Fibroblast of skin of back (primary cell): ENCODE measurements at regions not wholly inside any gene's neighbourhood (a gene's known extent, or its start where the extent isn't known, plus 50 kb on each side); places are given as distances from the start of the nearest gene placed in this dataset.
"Not testable (repeated sequence)": the region's sequence is repeated elsewhere in the genome, so short reads cannot be mapped to it uniquely, and the experiment has no call there.

Source experiments
- DNase-seq: peaks from one replicate; pipeline ENCODE4 v3.0.0-alpha.2; 2013

DNA sequence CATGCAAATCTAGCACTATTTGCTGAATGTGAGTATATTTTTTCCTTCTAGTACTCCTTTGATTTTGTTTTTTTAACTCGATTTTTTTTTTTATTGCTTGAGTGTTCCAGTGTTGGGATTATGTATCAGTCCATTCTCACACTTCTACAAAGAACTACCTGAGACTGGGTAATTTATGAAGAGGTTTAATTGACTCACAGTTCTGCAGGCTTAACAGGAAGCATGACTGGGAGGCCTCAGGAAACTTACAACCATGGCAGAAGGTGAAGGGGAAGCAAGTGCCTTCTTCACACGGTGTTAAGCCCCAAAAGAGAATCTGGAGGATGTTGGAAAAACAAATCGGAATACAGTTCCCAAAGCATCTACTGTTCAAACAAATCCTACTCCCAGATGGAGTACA is 69.1 kb downstream of the ZNF518B start:
- not testable (repeated sequence) for DNase-seq

- DNase-seq = no peak
Observed at GRCh38 chr4:10385994-10386394, 71.2 kb downstream of the ZNF518B start.

- DNase-seq = no peak
Observed at GRCh38 chr4:10384974-10385373, 72.3 kb downstream of the ZNF518B start.

- no peak for DNase-seq
Observed at GRCh38 chr4:10383417-10383816, 73.8 kb downstream of the ZNF518B start.

GRCh38 chr4:10382171-10382570 is 75.1 kb downstream of the ZNF518B start:
- DNase-seq = not testable (repeated sequence)

GRCh38 chr4:10381146-10381545 is 76.1 kb downstream of the ZNF518B start:
- DNase-seq = no peak

GRCh38 chr4:10380735-10381134 is 76.5 kb downstream of the ZNF518B start:
- no peak for DNase-seq

DNA sequence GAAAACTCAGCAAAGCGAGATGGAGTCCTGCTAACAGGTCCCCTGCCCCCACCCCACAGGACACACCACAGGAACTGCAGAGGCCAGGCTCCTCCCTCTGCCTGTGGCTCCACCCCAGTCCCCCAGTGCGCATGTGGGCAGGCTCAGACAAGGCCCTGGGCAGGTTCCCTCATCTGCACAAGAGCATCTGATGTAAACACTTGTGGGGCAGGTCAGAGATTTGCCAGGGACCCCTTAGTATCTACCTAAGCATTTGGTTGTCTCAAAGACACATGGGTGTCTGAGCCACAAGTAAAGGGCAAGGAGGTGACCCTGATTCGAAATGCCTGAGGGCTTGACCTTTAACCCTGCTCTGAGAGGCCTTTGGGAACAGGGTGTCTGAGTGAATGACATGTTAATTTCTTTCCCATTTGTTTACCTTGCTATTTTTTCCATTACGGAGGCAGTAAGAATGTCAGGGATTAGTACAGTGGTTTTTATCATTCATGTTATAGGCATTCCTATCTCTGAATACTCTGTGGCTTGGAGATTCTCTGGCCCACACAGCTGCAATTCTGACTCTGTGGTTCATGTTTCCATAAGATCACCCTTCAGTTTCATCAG is 85.3 kb downstream of the ZNF518B start:
- peak; percentile 30 for DNase-seq

DNA sequence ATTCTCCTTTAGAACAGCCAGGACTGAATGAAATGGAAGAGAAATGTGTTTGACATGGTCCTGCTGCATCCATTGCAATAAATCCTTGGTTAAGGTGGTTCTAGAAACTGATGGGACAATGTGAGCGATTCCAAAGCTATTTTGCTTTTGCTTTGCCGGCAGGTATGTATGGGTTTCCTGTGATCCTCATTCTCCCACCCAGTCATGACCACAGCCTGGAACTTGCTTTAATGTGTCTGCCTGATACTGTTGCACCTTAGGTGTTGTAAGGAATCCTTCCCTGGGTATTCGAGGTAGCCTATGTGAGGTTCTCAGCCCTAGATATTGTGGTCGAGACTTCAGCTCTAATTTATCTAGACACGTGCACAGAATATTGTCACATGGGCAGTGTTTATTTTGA is 86.1 kb downstream of the ZNF518B start:
- DNase-seq = no peak

DNA sequence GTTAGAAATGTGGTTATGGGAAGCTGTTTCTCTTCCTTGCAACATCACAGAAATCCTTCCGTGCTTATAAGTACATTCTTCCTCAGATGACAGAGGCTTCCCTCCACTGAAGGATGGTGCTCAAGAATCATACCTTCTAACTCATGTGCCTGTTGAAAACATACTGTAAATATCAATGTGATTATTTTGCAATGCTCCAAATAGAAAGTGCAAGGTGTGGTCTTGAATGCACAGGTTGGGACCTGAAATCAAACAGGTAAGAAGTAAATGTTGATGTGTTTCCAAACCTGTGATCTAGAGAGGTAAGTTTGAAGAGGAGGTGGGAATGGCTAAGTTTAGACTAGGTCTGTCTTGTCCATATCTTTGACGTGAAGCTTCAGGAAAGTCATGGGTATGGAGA is 87.7 kb downstream of the ZNF518B start:
- DNase-seq = no peak

- no peak for DNase-seq
Observed at GRCh38 chr4:10366628-10367027, 90.6 kb downstream of the ZNF518B start.

- DNase-seq = no peak
Observed at GRCh38 chr4:10364194-10364593, 93.0 kb downstream of the ZNF518B start.

- DNase-seq = no peak
Observed at GRCh38 chr4:10354746-10355145, 102.5 kb downstream of the ZNF518B start.

DNA sequence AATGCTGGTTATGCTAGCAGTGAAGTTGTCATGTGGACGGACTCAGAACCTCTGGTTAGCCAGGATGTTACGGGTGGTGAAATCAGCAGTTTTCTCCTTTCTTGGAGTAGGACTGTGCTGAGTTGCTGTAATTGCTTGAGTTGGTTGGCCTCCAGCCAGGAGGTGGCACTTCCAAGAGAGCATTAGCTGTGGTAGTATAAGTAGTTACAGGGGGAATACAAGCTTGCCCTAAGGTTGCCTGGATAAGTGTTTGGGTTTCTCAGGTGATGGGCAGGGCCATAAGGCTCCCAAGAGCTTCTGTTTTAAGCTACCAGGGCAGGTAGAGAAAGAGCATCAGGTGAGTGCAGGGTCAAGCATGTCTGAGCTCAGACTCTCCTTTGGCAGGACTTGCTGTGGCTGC is 103.0 kb downstream of the ZNF518B start:
- DNase-seq = no peak

- no peak for DNase-seq
Observed at GRCh38 chr4:10353110-10353509, 104.1 kb downstream of the ZNF518B start.

GRCh38 chr4:10348241-10348640 is 109.0 kb downstream of the ZNF518B start:
- no peak for DNase-seq

DNA sequence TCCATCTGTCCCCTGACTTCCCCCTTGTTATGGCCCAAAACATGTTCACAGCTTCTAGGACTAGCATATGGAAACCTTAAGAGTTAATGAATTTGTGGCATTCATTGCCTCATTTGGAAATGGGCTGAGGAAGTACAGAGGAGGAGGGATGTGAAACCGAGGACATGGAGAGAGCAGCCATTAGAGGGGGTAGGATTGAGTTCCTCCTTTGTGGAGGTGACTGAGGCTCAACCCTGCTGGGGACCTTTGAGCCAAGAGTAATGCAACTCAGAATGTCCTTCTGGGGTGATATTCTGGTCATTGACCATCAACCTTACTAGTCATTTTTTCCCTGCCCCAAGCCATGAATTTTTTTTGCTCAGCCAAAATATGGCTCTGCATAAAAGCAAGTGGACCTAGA is 109.4 kb downstream of the ZNF518B start:
- DNase-seq = no peak

- DNase-seq = no peak
Observed at GRCh38 chr4:10347281-10347795, 109.9 kb downstream of the ZNF518B start.

DNA sequence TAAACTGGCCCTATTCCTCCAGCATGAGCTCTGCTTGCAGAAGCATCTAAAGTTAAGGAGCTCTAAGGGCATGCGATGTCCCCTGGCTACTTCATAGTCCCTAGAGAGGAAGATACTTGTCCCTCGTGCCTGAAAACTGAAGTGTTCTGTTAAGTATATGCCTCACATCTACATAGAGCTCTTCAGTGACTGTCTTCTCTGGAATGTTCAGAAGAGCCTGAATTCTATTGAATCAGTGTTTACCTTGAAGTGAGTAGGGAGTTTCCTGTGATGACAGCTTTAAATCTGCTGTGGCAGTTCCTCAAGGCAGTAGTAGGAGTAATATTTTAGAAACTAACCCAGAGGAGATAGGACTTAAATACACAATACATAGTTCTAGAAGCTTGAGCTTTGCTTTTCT is 111.2 kb downstream of the ZNF518B start:
- peak; percentile 43 for DNase-seq

DNA sequence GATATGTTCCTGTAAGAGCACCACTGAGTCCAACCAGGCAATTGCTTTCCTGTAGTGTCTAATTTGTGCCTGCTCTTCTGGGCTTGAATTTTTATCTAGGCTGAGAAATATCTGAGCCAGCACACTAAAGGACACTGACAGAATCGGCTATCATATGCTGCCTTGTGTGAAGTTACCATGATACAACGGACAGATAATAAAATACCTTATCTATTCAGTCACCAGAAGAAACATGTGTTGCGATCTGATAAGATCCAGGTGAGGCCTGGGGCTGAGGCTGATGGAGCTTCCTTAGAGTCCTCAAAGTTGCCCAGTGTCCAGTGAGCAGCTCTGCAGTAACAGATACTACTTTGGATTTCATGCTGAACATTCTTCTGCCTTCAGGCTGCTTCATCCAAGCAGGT is 111.8 kb downstream of the ZNF518B start:
- no peak for DNase-seq

DNA sequence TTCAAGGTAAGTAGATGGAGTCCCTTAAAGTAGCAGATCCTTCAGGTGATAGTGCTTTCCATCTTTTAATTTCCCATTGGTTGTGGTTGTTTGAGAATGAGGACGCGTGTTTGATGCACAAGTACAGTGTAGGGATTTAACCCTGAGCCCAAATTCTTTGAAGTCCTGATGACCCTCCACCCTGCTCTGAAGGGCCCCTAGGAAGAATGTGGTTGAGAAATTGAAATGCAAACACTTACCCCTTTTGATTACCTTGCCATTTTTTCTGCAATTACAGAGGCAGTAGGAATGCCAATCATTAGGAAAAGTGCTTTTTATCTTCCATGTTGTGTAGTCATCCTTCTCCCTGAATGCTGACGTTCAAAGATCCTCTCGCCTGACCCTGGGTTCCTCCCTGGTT is 112.4 kb downstream of the ZNF518B start:
- no peak for DNase-seq

DNA sequence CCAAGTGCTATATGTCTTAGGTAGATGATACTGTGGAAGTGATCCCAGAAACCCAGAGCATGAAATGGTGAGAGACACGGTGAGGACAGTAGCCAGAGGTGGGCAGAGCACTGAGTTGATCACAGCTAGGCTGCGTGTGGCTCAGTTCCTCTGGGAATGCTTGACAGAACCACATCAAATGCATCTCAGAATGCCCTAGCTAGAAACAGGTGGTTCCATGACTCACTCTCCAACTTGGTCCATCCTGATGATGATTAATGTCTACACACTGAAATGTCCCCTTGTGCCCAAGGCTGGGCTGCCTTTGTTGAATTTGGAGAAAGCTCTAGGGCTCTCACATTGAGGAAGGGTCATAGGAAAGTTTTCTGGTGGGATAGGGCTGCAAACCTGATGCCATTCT is 113.6 kb downstream of the ZNF518B start:
- DNase-seq = no peak

DNA sequence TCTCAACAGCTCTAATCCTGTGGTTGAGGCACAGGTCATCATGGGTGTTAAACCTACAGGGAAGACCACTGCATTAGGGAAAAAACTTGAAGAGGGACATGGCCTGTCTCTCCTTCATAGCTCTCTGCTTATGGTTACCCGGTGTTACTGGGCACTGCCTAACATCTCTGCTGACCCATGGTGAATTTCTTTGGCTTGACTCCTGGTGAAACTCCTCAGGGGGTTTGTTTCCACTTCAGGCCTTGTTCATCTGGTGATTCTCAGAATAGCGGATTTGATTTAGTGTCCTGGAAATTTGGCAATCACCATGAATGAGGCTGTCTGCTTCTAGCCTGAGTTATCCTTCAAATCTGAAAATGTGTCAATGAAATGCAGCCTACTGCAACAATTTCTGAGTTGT is 114.4 kb downstream of the ZNF518B start:
- DNase-seq = no peak

DNA sequence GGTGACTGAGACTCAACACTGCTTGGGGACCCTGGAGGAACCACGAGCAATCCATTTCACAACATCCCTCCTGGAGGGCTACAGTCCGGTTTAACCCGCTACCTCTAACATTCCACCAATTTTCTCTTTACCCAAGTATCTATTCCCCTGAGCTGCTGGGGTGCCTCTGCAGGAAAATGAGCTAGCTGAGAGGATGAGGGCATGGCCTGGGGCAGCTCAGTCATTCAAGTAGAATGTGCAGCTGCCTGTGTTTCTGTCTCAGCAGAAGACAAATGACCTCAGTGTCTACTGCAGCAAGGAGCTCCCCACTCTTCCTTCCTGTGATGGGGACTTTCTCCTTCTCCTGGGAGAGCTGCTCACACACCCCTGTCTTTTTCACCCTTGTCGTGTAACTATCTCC is 120.8 kb downstream of the ZNF518B start:
- peak; percentile 21 for DNase-seq

GRCh38 chr4:10335050-10335449 is 122.2 kb downstream of the ZNF518B start:
- no peak for DNase-seq
